ENCODE measurements at regions not wholly inside any gene's neighbourhood (a gene's known extent, or its start where the extent isn't known, plus 50 kb on each side); places are given as distances from the start of the nearest gene placed in this dataset.

- Histone ChIP-seq H3K36me3 (no peaks in the 10 kb centered on the region), H3K4me3 (no peak overlapping the region), H3K9me3 (no peaks in the 10 kb centered on the region), H3K4me1 (no peaks in the 10 kb centered on the region), H3K27me3 (no peaks in the 10 kb centered on the region), H3K27ac (no peak overlapping the region)
- no peak for TF ChIP-seq CTCF (IDR thresholded peaks at IDR 0.05)
- ATAC-seq: no peak
- DNase-seq: no peak
- intact Hi-C loops (cut with DNase I): no loop called here
Measured at GRCh38 chr6:44609051-44609612, 221.6 kb downstream of the CDC5L start.

- no peaks in the 10 kb centered on the region for H3K36me3 ChIP-seq
- no peak overlapping the region for H3K27ac ChIP-seq
- H3K27me3 ChIP-seq: no peaks in the 10 kb centered on the region
- TF ChIP-seq CTCF (IDR thresholded peaks at IDR 0.05): no peak
- DNase-seq: no peak
- intact Hi-C loops (cut with DNase I): no loop called here
- H3K4me3 ChIP-seq: no peak overlapping the region
- no peaks in the 10 kb centered on the region for H3K4me1 ChIP-seq
- H3K9me3 ChIP-seq: no peaks in the 10 kb centered on the region
- no peak for ATAC-seq
Measured at GRCh38 chr6:44614396-44614795, 226.9 kb downstream of the CDC5L start.

- no peaks in the 10 kb centered on the region for H3K4me1 ChIP-seq
- no peaks in the 10 kb centered on the region for H3K9me3 ChIP-seq
- H3K4me3 ChIP-seq: no peak overlapping the region
- H3K27ac ChIP-seq: no peak overlapping the region
- no peak for TF ChIP-seq CTCF (IDR thresholded peaks at IDR 0.05)
- no peak for ATAC-seq
- H3K36me3 ChIP-seq: no peaks in the 10 kb centered on the region
- no peaks in the 10 kb centered on the region for H3K27me3 ChIP-seq
- intact Hi-C loops (cut with DNase I): no loop called here
- DNase-seq: no peak
Measured at GRCh38 chr6:44615621-44616020, 228.1 kb downstream of the CDC5L start.

- DNase-seq (no peak), ATAC-seq (no peak)
- Histone ChIP-seq H3K27ac (no peak overlapping the region), H3K4me3 (no peak overlapping the region), H3K9me3 (no peaks in the 10 kb centered on the region), H3K27me3 (no peaks in the 10 kb centered on the region), H3K4me1 (no peaks in the 10 kb centered on the region), H3K36me3 (no peaks in the 10 kb centered on the region)
- TF ChIP-seq CTCF (IDR thresholded peaks at IDR 0.05): no peak
- intact Hi-C loops (cut with DNase I): no loop called here
Measured at GRCh38 chr6:44617416-44617815, 229.9 kb downstream of the CDC5L start.

GRCh38 chr6:44618371-44618770 is 230.9 kb downstream of the CDC5L start:
- Histone ChIP-seq H3K27me3 (no peaks in the 10 kb centered on the region), H3K27ac (no peak overlapping the region), H3K9me3 (no peaks in the 10 kb centered on the region), H3K4me3 (no peak overlapping the region), H3K4me1 (no peaks in the 10 kb centered on the region), H3K36me3 (no peaks in the 10 kb centered on the region)
- intact Hi-C loops (cut with DNase I): no loop called here
- ATAC-seq (no peak), DNase-seq (no peak)
- no peak for TF ChIP-seq CTCF (IDR thresholded peaks at IDR 0.05)

GRCh38 chr6:44620922-44621321 is 233.4 kb downstream of the CDC5L start:
- H3K27ac ChIP-seq: no peak overlapping the region
- no peak for TF ChIP-seq CTCF (IDR thresholded peaks at IDR 0.05)
- no peak for DNase-seq
- intact Hi-C loops (cut with DNase I): no loop called here
- no peak overlapping the region for H3K4me3 ChIP-seq
- no peaks in the 10 kb centered on the region for H3K4me1 ChIP-seq
- no peaks in the 10 kb centered on the region for H3K36me3 ChIP-seq
- ATAC-seq: no peak
- H3K27me3 ChIP-seq: no peaks in the 10 kb centered on the region
- H3K9me3 ChIP-seq: no peaks in the 10 kb centered on the region

Data from upper lobe of right lung (tissue), 1 donor.